WI38 (cell line): ENCODE measurements at regions not wholly inside any gene's neighbourhood (a gene's known extent, or its start where the extent isn't known, plus 50 kb on each side); places are given as distances from the start of the nearest gene placed in this dataset.

Experiments used
- H3K4me3 ChIP-seq: 2 replicates; pipeline ENCODE4 v1.5.1; 2011; ENCODE audit warnings: low read depth, mild to moderate bottlenecking, control low read depth, low read length
- TF ChIP-seq, protein P1 (sequence below): IDR thresholded peaks from 2 replicates; pipeline ENCODE4 v1.5.1; 2012; ENCODE audit warnings: low read depth, mild to moderate bottlenecking, control low read depth, low read length

GRCh38 chr7:110090110-110090820 lies 1000.7 kb upstream of the LRRN3 start:
- H3K4me3 ChIP-seq: no peak overlapping the region
- TF ChIP-seq, protein P1, sequence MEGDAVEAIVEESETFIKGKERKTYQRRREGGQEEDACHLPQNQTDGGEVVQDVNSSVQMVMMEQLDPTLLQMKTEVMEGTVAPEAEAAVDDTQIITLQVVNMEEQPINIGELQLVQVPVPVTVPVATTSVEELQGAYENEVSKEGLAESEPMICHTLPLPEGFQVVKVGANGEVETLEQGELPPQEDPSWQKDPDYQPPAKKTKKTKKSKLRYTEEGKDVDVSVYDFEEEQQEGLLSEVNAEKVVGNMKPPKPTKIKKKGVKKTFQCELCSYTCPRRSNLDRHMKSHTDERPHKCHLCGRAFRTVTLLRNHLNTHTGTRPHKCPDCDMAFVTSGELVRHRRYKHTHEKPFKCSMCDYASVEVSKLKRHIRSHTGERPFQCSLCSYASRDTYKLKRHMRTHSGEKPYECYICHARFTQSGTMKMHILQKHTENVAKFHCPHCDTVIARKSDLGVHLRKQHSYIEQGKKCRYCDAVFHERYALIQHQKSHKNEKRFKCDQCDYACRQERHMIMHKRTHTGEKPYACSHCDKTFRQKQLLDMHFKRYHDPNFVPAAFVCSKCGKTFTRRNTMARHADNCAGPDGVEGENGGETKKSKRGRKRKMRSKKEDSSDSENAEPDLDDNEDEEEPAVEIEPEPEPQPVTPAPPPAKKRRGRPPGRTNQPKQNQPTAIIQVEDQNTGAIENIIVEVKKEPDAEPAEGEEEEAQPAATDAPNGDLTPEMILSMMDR: 0 out of 2 replicates have a peak, but pooled peaks have one; percentile 8

GRCh38 chr7:110095372-110096052 lies 995.4 kb upstream of the LRRN3 start:
- TF ChIP-seq, protein P1: no peak
- H3K4me3 ChIP-seq: no peak overlapping the region

- no peak overlapping the region for H3K4me3 ChIP-seq
- TF ChIP-seq, protein P1: no peak
Measured at GRCh38 chr7:110104243-110104642, 986.7 kb upstream of the LRRN3 start.

GRCh38 chr7:110105307-110105706 lies 985.6 kb upstream of the LRRN3 start:
- H3K4me3 ChIP-seq: no peak overlapping the region
- TF ChIP-seq, protein P1: no peak

- TF ChIP-seq, protein P1: no peak
Measured at GRCh38 chr7:110105840-110106239, 985.1 kb upstream of the LRRN3 start.

GRCh38 chr7:110119883-110120581 lies 970.9 kb upstream of the LRRN3 start:
- H3K4me3 ChIP-seq: no peak overlapping the region
- TF ChIP-seq, protein P1: no peak

More at GRCh38 chr7:110105840-110106239, 985.1 kb upstream of the LRRN3 start:
- no peak overlapping the region for H3K4me3 ChIP-seq
